H1 (cell line): ENCODE measurements at regions not wholly inside any gene's neighbourhood (a gene's known extent, or its start where the extent isn't known, plus 50 kb on each side); places are given as distances from the start of the nearest gene placed in this dataset.

Experiments used
- BRCA1 ChIP-seq: IDR thresholded peaks from 2 replicates; pipeline ENCODE4 v1.6.1; 2012; ENCODE audit warnings: low read depth, low read length, improper control_type of control experiment
- EP300 ChIP-seq, 2 experiments: IDR thresholded peaks; 1 replicate in 1 of 2; 2 replicates in 1 of 2; pipeline ENCODE4 v1.6.1; 2011 to 2012; ENCODE audit warnings: low read depth in 2 of 2, low read length in 2 of 2, mild to moderate bottlenecking in 2 of 2, borderline replicate concordance in 1 of 2, inconsistent platforms in 1 of 2, moderate library complexity in 1 of 2
- POLR2A ChIP-seq, 2 experiments: IDR thresholded peaks; 1 replicate in 1 of 2; 2 replicates in 1 of 2; pipeline ENCODE4 v1.6.1; 2011; ENCODE audit warnings: low read depth in 2 of 2, low read length in 2 of 2, mild to moderate bottlenecking in 2 of 2; ENCODE audit errors: control extremely low read depth in 1 of 2
- POLR2AphosphoS5 ChIP-seq: IDR thresholded peaks from 2 replicates; pipeline ENCODE4 v1.6.1; 2011; ENCODE audit warnings: low read depth, low read length
- RAD21 ChIP-seq, 2 experiments: IDR thresholded peaks in 1 of 2; conservative IDR thresholded peaks in 1 of 2; 2 replicates each; pipeline ENCODE4 v1.6.1; 2011; ENCODE audit warnings: low read depth in 2 of 2, low read length in 2 of 2, improper control_type of control experiment in 1 of 2, inconsistent platforms in 1 of 2, mild to moderate bottlenecking in 1 of 2, moderate library complexity in 1 of 2
- SUZ12 ChIP-seq: fragments of 200-600 bp; sonication (generic); IDR thresholded peaks from 2 replicates; pipeline ENCODE4 v1.6.1; 2012; ENCODE audit warnings: mild to moderate bottlenecking, inconsistent platforms, low read length, moderate library complexity, mixed read lengths
- TF ChIP-seq, protein P1 (sequence below): fragments of 300-600 bp; sonication (generic); IDR thresholded peaks from 2 replicates; pipeline ENCODE4 v1.7.1; 2012; ENCODE audit warnings: low read length, moderate library complexity, mild to moderate bottlenecking, inconsistent platforms; ENCODE audit not compliant: insufficient replicate concordance
- TF ChIP-seq, protein P2 (sequence below), 3 experiments: IDR thresholded peaks; 1 replicate in 2 of 3; 2 replicates in 1 of 3; pipeline versions ENCODE4 v1.5.1 to v1.6.1; 2011; ENCODE audit warnings: low read length in 3 of 3, mild to moderate bottlenecking in 3 of 3, inconsistent platforms in 2 of 3, low read depth in 1 of 3, moderate library complexity in 1 of 3; ENCODE audit not compliant: insufficient read depth in 1 of 3; ENCODE audit errors: control extremely low read depth in 1 of 3

DNA sequence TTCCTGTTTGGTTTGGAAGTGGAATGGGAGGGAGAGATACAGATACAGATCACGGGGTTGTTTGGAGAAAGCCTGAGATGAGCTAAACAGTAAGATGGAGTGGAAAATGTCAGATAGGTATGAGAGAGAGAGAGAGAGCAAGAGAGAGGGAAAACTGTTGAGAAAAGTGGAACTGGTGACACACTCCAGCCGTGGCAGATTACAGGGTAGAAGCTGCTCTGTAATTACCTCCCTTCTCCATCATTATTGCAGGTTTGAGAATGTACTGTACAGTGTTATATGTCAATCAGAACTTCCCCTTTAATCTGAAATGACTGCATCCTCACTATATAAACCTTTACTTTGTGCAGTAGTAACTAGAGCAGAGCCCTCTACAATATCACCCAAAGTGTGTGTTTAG lies 74.5 kb upstream of the WWC1 start:
- TF ChIP-seq RAD21 (IDR thresholded peaks at IDR 0.05 in 1 of 2, conservative IDR thresholded peaks at IDR 0.05 in 1 of 2; ENCODE audit: low read depth in 2 of 2, low read length in 2 of 2) (no peak), EP300 (IDR thresholded peaks at IDR 0.05; ENCODE audit: borderline replicate concordance in 1 of 2, low read depth in 2 of 2, low read length in 2 of 2) (no peak), SUZ12 (no peak), POLR2A (IDR thresholded peaks at IDR 0.05; ENCODE audit: control extremely low read depth in 1 of 2, low read depth in 2 of 2, low read length in 2 of 2) (no peak), BRCA1 (no peak), POLR2AphosphoS5 (no peak)
- TF ChIP-seq, protein P1, sequence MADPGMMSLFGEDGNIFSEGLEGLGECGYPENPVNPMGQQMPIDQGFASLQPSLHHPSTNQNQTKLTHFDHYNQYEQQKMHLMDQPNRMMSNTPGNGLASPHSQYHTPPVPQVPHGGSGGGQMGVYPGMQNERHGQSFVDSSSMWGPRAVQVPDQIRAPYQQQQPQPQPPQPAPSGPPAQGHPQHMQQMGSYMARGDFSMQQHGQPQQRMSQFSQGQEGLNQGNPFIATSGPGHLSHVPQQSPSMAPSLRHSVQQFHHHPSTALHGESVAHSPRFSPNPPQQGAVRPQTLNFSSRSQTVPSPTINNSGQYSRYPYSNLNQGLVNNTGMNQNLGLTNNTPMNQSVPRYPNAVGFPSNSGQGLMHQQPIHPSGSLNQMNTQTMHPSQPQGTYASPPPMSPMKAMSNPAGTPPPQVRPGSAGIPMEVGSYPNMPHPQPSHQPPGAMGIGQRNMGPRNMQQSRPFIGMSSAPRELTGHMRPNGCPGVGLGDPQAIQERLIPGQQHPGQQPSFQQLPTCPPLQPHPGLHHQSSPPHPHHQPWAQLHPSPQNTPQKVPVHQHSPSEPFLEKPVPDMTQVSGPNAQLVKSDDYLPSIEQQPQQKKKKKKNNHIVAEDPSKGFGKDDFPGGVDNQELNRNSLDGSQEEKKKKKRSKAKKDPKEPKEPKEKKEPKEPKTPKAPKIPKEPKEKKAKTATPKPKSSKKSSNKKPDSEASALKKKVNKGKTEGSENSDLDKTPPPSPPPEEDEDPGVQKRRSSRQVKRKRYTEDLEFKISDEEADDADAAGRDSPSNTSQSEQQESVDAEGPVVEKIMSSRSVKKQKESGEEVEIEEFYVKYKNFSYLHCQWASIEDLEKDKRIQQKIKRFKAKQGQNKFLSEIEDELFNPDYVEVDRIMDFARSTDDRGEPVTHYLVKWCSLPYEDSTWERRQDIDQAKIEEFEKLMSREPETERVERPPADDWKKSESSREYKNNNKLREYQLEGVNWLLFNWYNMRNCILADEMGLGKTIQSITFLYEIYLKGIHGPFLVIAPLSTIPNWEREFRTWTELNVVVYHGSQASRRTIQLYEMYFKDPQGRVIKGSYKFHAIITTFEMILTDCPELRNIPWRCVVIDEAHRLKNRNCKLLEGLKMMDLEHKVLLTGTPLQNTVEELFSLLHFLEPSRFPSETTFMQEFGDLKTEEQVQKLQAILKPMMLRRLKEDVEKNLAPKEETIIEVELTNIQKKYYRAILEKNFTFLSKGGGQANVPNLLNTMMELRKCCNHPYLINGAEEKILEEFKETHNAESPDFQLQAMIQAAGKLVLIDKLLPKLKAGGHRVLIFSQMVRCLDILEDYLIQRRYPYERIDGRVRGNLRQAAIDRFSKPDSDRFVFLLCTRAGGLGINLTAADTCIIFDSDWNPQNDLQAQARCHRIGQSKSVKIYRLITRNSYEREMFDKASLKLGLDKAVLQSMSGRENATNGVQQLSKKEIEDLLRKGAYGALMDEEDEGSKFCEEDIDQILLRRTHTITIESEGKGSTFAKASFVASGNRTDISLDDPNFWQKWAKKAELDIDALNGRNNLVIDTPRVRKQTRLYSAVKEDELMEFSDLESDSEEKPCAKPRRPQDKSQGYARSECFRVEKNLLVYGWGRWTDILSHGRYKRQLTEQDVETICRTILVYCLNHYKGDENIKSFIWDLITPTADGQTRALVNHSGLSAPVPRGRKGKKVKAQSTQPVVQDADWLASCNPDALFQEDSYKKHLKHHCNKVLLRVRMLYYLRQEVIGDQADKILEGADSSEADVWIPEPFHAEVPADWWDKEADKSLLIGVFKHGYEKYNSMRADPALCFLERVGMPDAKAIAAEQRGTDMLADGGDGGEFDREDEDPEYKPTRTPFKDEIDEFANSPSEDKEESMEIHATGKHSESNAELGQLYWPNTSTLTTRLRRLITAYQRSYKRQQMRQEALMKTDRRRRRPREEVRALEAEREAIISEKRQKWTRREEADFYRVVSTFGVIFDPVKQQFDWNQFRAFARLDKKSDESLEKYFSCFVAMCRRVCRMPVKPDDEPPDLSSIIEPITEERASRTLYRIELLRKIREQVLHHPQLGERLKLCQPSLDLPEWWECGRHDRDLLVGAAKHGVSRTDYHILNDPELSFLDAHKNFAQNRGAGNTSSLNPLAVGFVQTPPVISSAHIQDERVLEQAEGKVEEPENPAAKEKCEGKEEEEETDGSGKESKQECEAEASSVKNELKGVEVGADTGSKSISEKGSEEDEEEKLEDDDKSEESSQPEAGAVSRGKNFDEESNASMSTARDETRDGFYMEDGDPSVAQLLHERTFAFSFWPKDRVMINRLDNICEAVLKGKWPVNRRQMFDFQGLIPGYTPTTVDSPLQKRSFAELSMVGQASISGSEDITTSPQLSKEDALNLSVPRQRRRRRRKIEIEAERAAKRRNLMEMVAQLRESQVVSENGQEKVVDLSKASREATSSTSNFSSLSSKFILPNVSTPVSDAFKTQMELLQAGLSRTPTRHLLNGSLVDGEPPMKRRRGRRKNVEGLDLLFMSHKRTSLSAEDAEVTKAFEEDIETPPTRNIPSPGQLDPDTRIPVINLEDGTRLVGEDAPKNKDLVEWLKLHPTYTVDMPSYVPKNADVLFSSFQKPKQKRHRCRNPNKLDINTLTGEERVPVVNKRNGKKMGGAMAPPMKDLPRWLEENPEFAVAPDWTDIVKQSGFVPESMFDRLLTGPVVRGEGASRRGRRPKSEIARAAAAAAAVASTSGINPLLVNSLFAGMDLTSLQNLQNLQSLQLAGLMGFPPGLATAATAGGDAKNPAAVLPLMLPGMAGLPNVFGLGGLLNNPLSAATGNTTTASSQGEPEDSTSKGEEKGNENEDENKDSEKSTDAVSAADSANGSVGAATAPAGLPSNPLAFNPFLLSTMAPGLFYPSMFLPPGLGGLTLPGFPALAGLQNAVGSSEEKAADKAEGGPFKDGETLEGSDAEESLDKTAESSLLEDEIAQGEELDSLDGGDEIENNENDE, result no peak
- TF ChIP-seq, protein P2, sequence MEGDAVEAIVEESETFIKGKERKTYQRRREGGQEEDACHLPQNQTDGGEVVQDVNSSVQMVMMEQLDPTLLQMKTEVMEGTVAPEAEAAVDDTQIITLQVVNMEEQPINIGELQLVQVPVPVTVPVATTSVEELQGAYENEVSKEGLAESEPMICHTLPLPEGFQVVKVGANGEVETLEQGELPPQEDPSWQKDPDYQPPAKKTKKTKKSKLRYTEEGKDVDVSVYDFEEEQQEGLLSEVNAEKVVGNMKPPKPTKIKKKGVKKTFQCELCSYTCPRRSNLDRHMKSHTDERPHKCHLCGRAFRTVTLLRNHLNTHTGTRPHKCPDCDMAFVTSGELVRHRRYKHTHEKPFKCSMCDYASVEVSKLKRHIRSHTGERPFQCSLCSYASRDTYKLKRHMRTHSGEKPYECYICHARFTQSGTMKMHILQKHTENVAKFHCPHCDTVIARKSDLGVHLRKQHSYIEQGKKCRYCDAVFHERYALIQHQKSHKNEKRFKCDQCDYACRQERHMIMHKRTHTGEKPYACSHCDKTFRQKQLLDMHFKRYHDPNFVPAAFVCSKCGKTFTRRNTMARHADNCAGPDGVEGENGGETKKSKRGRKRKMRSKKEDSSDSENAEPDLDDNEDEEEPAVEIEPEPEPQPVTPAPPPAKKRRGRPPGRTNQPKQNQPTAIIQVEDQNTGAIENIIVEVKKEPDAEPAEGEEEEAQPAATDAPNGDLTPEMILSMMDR (IDR thresholded peaks at IDR 0.05; ENCODE audit: control extremely low read depth in 1 of 3, insufficient read depth in 1 of 3, low read depth in 1 of 3, low read length in 3 of 3), result no peak
